Karpas-422 (cell line): ENCODE measurements at regions not wholly inside any gene's neighbourhood (a gene's known extent, or its start where the extent isn't known, plus 50 kb on each side); places are given as distances from the start of the nearest gene placed in this dataset.

Experiments
- DNase-seq: peaks from one replicate; pipeline ENCODE4 v3.0.0-alpha.2; 2015
- H2AFZ ChIP-seq: fragments of 200-600 bp; sonication (generic); 2 replicates; pipeline ENCODE4 v1.6.1; 2014; ENCODE audit warnings: antibody characterized with exemption, low read length, mixed read lengths
- H3K27ac ChIP-seq: fragments of 200-600 bp; sonication (generic); 2 replicates; pipeline ENCODE4 v1.5.1; 2014; ENCODE audit warnings: mild to moderate bottlenecking, low read length, moderate library complexity
- H3K27me3 ChIP-seq: fragments of 200-600 bp; sonication (generic); 2 replicates; pipeline ENCODE4 v1.6.1; 2014; ENCODE audit warnings: low read length, mixed read lengths
- H3K36me3 ChIP-seq: fragments of 200-600 bp; sonication (generic); 2 replicates; pipeline ENCODE4 v1.6.1; 2014; ENCODE audit warnings: low read length, mixed read lengths; ENCODE audit not compliant: insufficient read depth
- H3K4me1 ChIP-seq: fragments of 200-600 bp; sonication (generic); 2 replicates; pipeline ENCODE4 v1.6.1; 2014; ENCODE audit warnings: mild to moderate bottlenecking, low read length, mixed read lengths
- H3K4me2 ChIP-seq: fragments of 200-600 bp; sonication (generic); 2 replicates; pipeline ENCODE4 v1.6.1; 2014; ENCODE audit warnings: low read length, low read depth, mild to moderate bottlenecking; ENCODE audit not compliant: poor library complexity, severe bottlenecking
- H3K4me3 ChIP-seq: fragments of 200-600 bp; sonication (generic); 2 replicates; pipeline ENCODE4 v1.5.1; 2014; ENCODE audit warnings: mild to moderate bottlenecking, antibody characterized with exemption, low read length, mixed read lengths
- H3K79me2 ChIP-seq: fragments of 200-600 bp; sonication (generic); 2 replicates; pipeline ENCODE4 v1.6.1; 2014; ENCODE audit warnings: mild to moderate bottlenecking, low read length, mixed read lengths
- H3K9ac ChIP-seq: fragments of 200-600 bp; sonication (generic); 2 replicates; pipeline ENCODE4 v1.6.0; 2014; ENCODE audit warnings: low read length
- H3K9me2 ChIP-seq: fragments of 200-600 bp; sonication (generic), shearing (Covaris generic); replicated peaks from 2 replicates; pipeline ENCODE4 v1.6.0; 2014; ENCODE audit warnings: mild to moderate bottlenecking, low read length, moderate library complexity; ENCODE audit not compliant: insufficient read depth
- H3K9me3 ChIP-seq: fragments of 300-700, 200-600 bp; sonication (generic); 2 replicates; pipeline ENCODE4 v1.6.1; 2014; ENCODE audit warnings: low read length, mixed read lengths
- H4K20me1 ChIP-seq: fragments of 200-600 bp; sonication (generic); 2 replicates; pipeline ENCODE4 v1.6.1; 2014; ENCODE audit warnings: mild to moderate bottlenecking, antibody characterized with exemption, low read length, low read depth; ENCODE audit not compliant: insufficient read depth

- H3K9me3 ChIP-seq = peaks cover 75% of the 10 kb centered on the region
- no peak for DNase-seq
Observed at GRCh38 chr14:28681681-28682080, 84.9 kb upstream of the FOXG1 start.

GRCh38 chr14:28690029-28690692 is 76.4 kb upstream of the FOXG1 start:
- Histone ChIP-seq H3K9ac (no peak overlapping the region), H3K36me3 (no peaks in the 10 kb centered on the region), H3K79me2 (no peaks in the 10 kb centered on the region), H3K4me2 (no peak overlapping the region), H3K4me3 (no peak overlapping the region), H2AFZ (no peak overlapping the region), H3K9me3 (peaks cover 62% of the 10 kb centered on the region), H4K20me1 (no peaks in the 10 kb centered on the region), H3K27ac (no peak overlapping the region), H3K9me2 (no peaks in the 10 kb centered on the region), H3K27me3 (no peaks in the 10 kb centered on the region), H3K4me1 (no peaks in the 10 kb centered on the region)
- no peak for DNase-seq

More at GRCh38 chr14:28681681-28682080, 84.9 kb upstream of the FOXG1 start:
- no peaks in the 10 kb centered on the region for H3K9me2 ChIP-seq
- no peaks in the 10 kb centered on the region for H3K4me1 ChIP-seq
- no peaks in the 10 kb centered on the region for H3K27me3 ChIP-seq
- no peaks in the 10 kb centered on the region for H3K79me2 ChIP-seq
- no peak overlapping the region for H3K4me3 ChIP-seq
- no peak overlapping the region for H2AFZ ChIP-seq
- no peaks in the 10 kb centered on the region for H4K20me1 ChIP-seq
- H3K36me3 ChIP-seq = no peaks in the 10 kb centered on the region; the same call in 1 of the 2 replicates
- H3K27ac ChIP-seq = no peak overlapping the region
- no peak overlapping the region for H3K9ac ChIP-seq
- no peak overlapping the region for H3K4me2 ChIP-seq

- H2AFZ ChIP-seq = no peak overlapping the region
- no peak overlapping the region for H3K27ac ChIP-seq
- no peaks in the 10 kb centered on the region for H4K20me1 ChIP-seq
- H3K36me3 ChIP-seq = no peaks in the 10 kb centered on the region
- DNase-seq = no peak
- no peaks in the 10 kb centered on the region for H3K27me3 ChIP-seq
- no peaks in the 10 kb centered on the region for H3K79me2 ChIP-seq
- H3K9me2 ChIP-seq = no peaks in the 10 kb centered on the region
- H3K9ac ChIP-seq = no peak overlapping the region
- no peak overlapping the region for H3K4me3 ChIP-seq
- H3K4me1 ChIP-seq = no peaks in the 10 kb centered on the region
- no peak overlapping the region for H3K4me2 ChIP-seq
- H3K9me3 ChIP-seq = peaks cover 57% of the 10 kb centered on the region
Observed at GRCh38 chr14:28695109-28695508, 71.5 kb upstream of the FOXG1 start.

- DNase-seq = no peak
Observed at GRCh38 chr14:28701733-28702132, 64.9 kb upstream of the FOXG1 start.

GRCh38 chr14:28703482-28703881 is 63.1 kb upstream of the FOXG1 start:
- H3K4me1 ChIP-seq = no peaks in the 10 kb centered on the region
- DNase-seq = no peak
- peaks cover 58% of the 10 kb centered on the region for H3K9me3 ChIP-seq
- H2AFZ ChIP-seq = no peak overlapping the region
- no peaks in the 10 kb centered on the region for H3K36me3 ChIP-seq
- H3K79me2 ChIP-seq = no peaks in the 10 kb centered on the region
- no peak overlapping the region for H3K4me2 ChIP-seq
- no peaks in the 10 kb centered on the region for H3K27me3 ChIP-seq
- H3K4me3 ChIP-seq = no peak overlapping the region
- H3K27ac ChIP-seq = no peak overlapping the region
- no peaks in the 10 kb centered on the region for H3K9me2 ChIP-seq
- H3K9ac ChIP-seq = no peak overlapping the region
- no peaks in the 10 kb centered on the region for H4K20me1 ChIP-seq

More at GRCh38 chr14:28701733-28702132, 64.9 kb upstream of the FOXG1 start:
- H3K27me3 ChIP-seq = no peaks in the 10 kb centered on the region
- H3K27ac ChIP-seq = no peak overlapping the region
- H3K36me3 ChIP-seq = no peaks in the 10 kb centered on the region
- no peaks in the 10 kb centered on the region for H3K4me1 ChIP-seq
- H3K9me2 ChIP-seq = no peaks in the 10 kb centered on the region
- peaks cover 62% of the 10 kb centered on the region for H3K9me3 ChIP-seq
- H3K4me3 ChIP-seq = no peak overlapping the region
- no peak overlapping the region for H3K4me2 ChIP-seq
- H2AFZ ChIP-seq = no peak overlapping the region
- no peak overlapping the region for H3K9ac ChIP-seq
- H3K79me2 ChIP-seq = no peaks in the 10 kb centered on the region
- H4K20me1 ChIP-seq = no peaks in the 10 kb centered on the region

- Histone ChIP-seq H3K4me3 (no peak overlapping the region), H3K36me3 (no peaks in the 10 kb centered on the region), H3K27ac (no peak overlapping the region), H4K20me1 (no peaks in the 10 kb centered on the region), H3K27me3 (no peaks in the 10 kb centered on the region), H3K4me1 (no peaks in the 10 kb centered on the region), H3K4me2 (no peak overlapping the region), H3K9ac (no peak overlapping the region), H3K9me2 (no peaks in the 10 kb centered on the region), H2AFZ (no peak overlapping the region), H3K79me2 (no peaks in the 10 kb centered on the region), H3K9me3 (peaks cover 63% of the 10 kb centered on the region)
- DNase-seq = no peak
Observed at GRCh38 chr14:28704153-28704552, 62.4 kb upstream of the FOXG1 start.

- Histone ChIP-seq H3K9me2 (no peaks in the 10 kb centered on the region), H4K20me1 (no peaks in the 10 kb centered on the region)
Observed at GRCh38 chr14:28707814-28708213, 58.8 kb upstream of the FOXG1 start.

GRCh38 chr14:28709571-28710305 is 56.8 kb upstream of the FOXG1 start:
- H4K20me1 ChIP-seq = no peaks in the 10 kb centered on the region
- no peaks in the 10 kb centered on the region for H3K36me3 ChIP-seq
- H3K4me2 ChIP-seq = no peak overlapping the region
- no peaks in the 10 kb centered on the region for H3K79me2 ChIP-seq
- peaks cover 80% of the 10 kb centered on the region for H3K9me3 ChIP-seq
- H3K27ac ChIP-seq = no peak overlapping the region
- DNase-seq = no peak
- H3K9ac ChIP-seq = no peak overlapping the region
- no peaks in the 10 kb centered on the region for H3K27me3 ChIP-seq
- no peak overlapping the region for H2AFZ ChIP-seq
- H3K9me2 ChIP-seq = no peaks in the 10 kb centered on the region
- no peaks in the 10 kb centered on the region for H3K4me1 ChIP-seq
- no peak overlapping the region for H3K4me3 ChIP-seq

More at GRCh38 chr14:28707814-28708213, 58.8 kb upstream of the FOXG1 start:
- Histone ChIP-seq H3K4me3 (no peak overlapping the region), H3K9me3 (peaks cover 81% of the 10 kb centered on the region), H3K4me2 (no peak overlapping the region), H2AFZ (no peak overlapping the region), H3K27me3 (no peaks in the 10 kb centered on the region), H3K27ac (no peak overlapping the region), H3K79me2 (no peaks in the 10 kb centered on the region), H3K4me1 (no peaks in the 10 kb centered on the region), H3K9ac (no peak overlapping the region), H3K36me3 (no peaks in the 10 kb centered on the region)
- DNase-seq = no peak
